ENCODE measurements at regions not wholly inside any gene's neighbourhood (a gene's known extent, or its start where the extent isn't known, plus 50 kb on each side); places are given as distances from the start of the nearest gene placed in this dataset.

DNA sequence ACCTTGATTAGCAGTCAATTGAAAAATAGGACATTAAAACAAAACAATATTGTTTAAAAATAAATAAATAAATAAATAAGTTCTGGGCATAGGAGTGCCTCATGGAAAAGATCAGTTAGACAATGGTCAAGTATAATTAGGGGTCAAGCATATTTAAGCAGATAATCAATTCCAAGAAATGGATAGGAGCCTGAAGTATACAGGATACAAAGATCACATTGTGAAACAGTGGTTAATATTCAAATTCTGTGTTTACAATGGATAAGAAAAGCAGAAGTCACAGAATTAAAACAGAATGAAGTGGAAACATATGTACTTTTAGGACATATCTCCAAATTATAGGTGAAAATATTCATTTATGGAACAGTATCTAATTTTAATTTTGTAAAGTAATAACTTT, 1028.6 kb upstream of the CITED2 start:
- TF ChIP-seq, protein P1, sequence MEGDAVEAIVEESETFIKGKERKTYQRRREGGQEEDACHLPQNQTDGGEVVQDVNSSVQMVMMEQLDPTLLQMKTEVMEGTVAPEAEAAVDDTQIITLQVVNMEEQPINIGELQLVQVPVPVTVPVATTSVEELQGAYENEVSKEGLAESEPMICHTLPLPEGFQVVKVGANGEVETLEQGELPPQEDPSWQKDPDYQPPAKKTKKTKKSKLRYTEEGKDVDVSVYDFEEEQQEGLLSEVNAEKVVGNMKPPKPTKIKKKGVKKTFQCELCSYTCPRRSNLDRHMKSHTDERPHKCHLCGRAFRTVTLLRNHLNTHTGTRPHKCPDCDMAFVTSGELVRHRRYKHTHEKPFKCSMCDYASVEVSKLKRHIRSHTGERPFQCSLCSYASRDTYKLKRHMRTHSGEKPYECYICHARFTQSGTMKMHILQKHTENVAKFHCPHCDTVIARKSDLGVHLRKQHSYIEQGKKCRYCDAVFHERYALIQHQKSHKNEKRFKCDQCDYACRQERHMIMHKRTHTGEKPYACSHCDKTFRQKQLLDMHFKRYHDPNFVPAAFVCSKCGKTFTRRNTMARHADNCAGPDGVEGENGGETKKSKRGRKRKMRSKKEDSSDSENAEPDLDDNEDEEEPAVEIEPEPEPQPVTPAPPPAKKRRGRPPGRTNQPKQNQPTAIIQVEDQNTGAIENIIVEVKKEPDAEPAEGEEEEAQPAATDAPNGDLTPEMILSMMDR (IDR thresholded peaks at IDR 0.05), result no peak
- no peak for TF ChIP-seq POLR2A (IDR thresholded peaks at IDR 0.05)

Measured in heart left ventricle (tissue), 13 donors.